GM12891 (cell line): ENCODE measurements at regions not wholly inside any gene's neighbourhood (a gene's known extent, or its start where the extent isn't known, plus 50 kb on each side); places are given as distances from the start of the nearest gene placed in this dataset.

Experiments
- POLR2A ChIP-seq: IDR thresholded peaks from 2 replicates; pipeline ENCODE4 v1.6.1; 2011; ENCODE audit warnings: low read depth, low read length, control low read depth
- POLR2AphosphoS5 ChIP-seq: IDR thresholded peaks from 2 replicates; pipeline ENCODE4 v1.6.1; 2011; ENCODE audit warnings: low read depth, low read length, control low read depth
- TAF1 ChIP-seq: IDR thresholded peaks from 2 replicates; pipeline ENCODE4 v1.6.1; 2011; ENCODE audit warnings: low read depth, low read length, control low read depth

- TF ChIP-seq POLR2A (no peak), TAF1 (no peak), POLR2AphosphoS5 (no peak)
Observed at GRCh38 chr2:4391013-4391412, 687.6 kb downstream of the DCDC2C start.
